Endothelial cell of umbilical vein (primary cell): ENCODE measurements at regions not wholly inside any gene's neighbourhood (a gene's known extent, or its start where the extent isn't known, plus 50 kb on each side); places are given as distances from the start of the nearest gene placed in this dataset.
"Not testable (repeated sequence)": the region's sequence is repeated elsewhere in the genome, so short reads cannot be mapped to it uniquely, and the experiment has no call there.

Experiments used
- CTCF ChIP-seq, 2 donors: IDR thresholded peaks; 1 replicate in 1 of 2; 2 replicates in 1 of 2; pipeline ENCODE4 v1.5.1; 2011; ENCODE audit warnings: low read length in 2 of 2, mild to moderate bottlenecking in 2 of 2, moderate library complexity in 2 of 2, control low read depth in 1 of 2, inconsistent platforms in 1 of 2, low read depth in 1 of 2; ENCODE audit not compliant: insufficient read depth in 1 of 2; ENCODE audit errors: extremely low read depth in 1 of 2
- EZH2 ChIP-seq: IDR thresholded peaks from 2 replicates; pipeline ENCODE4 v1.6.1; 2012; ENCODE audit warnings: borderline replicate concordance, low read depth, mild to moderate bottlenecking, moderate library complexity, low read length, inconsistent platforms; ENCODE audit not compliant: severe bottlenecking
- FOS ChIP-seq: IDR thresholded peaks from 2 replicates; pipeline ENCODE4 v1.6.1; 2011; ENCODE audit warnings: mild to moderate bottlenecking, low read length, moderate library complexity, borderline replicate concordance; ENCODE audit not compliant: insufficient read depth
- GATA2 ChIP-seq: IDR thresholded peaks from 2 replicates; pipeline ENCODE4 v1.7.0; 2011; ENCODE audit warnings: low read depth, mild to moderate bottlenecking, moderate library complexity, mixed read lengths, low read length; ENCODE audit not compliant: insufficient read length, insufficient read depth
- JUN ChIP-seq: IDR thresholded peaks from 2 replicates; pipeline ENCODE4 v1.6.1; 2011; ENCODE audit warnings: borderline replicate concordance, low read depth; ENCODE audit not compliant: insufficient read length, insufficient read depth
- MAX ChIP-seq: IDR thresholded peaks from 2 replicates; pipeline ENCODE4 v1.6.1; 2011; ENCODE audit not compliant: insufficient read depth, insufficient read length
- MYC ChIP-seq: IDR thresholded peaks from one replicate; pipeline ENCODE4 v1.6.1; 2011; ENCODE audit warnings: mild to moderate bottlenecking, low read depth, low read length
- POLR2A ChIP-seq: IDR thresholded peaks from 2 replicates; pipeline ENCODE4 v1.6.1; 2012; ENCODE audit warnings: low read depth, mild to moderate bottlenecking, control low read depth, low read length
- POLR2AphosphoS5 ChIP-seq: IDR thresholded peaks from 2 replicates; pipeline ENCODE4 v1.6.1; 2012; ENCODE audit warnings: low read depth, mild to moderate bottlenecking, control low read depth, low read length, moderate library complexity; ENCODE audit not compliant: insufficient read depth

GRCh38 chr2:15696606-15697170 is 105.0 kb downstream of the DDX1 start:
- TF ChIP-seq MAX; CTCF (IDR thresholded peaks at IDR 0.05; ENCODE audit: extremely low read depth in 1 of 2, insufficient read depth in 1 of 2, low read depth in 1 of 2, low read length in 2 of 2); JUN; EZH2; POLR2AphosphoS5; POLR2A; FOS; MYC; GATA2: not testable (repeated sequence)
